HEK293T (cell line): ENCODE measurements at regions not wholly inside any gene's neighbourhood (a gene's known extent, or its start where the extent isn't known, plus 50 kb on each side); places are given as distances from the start of the nearest gene placed in this dataset.
"Not testable (repeated sequence)": the region's sequence is repeated elsewhere in the genome, so short reads cannot be mapped to it uniquely, and the experiment has no call there.

Source experiments
- CTCF ChIA-PET: fragments of 350-600 bp; formaldehyde crosslinking; extraction: SDS; loops from one replicate; lab custom pipeline; 2021; ENCODE audit warnings: antibody characterized with exemption, inconsistent platforms; lab: Yijun Ruan, JAX
- POLR2A ChIA-PET: fragments of 350-600 bp; formaldehyde crosslinking; extraction: SDS; loops from one replicate; lab custom pipeline; 2020; ENCODE audit warnings: antibody characterized with exemption, inconsistent platforms; lab: Yijun Ruan, JAX
- DNase-seq: peaks from one replicate; pipeline ENCODE4 v3.0.0; 2012; ENCODE audit warnings: mixed read lengths; ENCODE audit errors: extremely low spot score
- ARNT ChIP-seq: fragments of 450-650 bp; IDR thresholded peaks from 2 replicates; pipeline ENCODE4 v1.6.1; 2017; ENCODE audit warnings: mild to moderate bottlenecking
- BHLHE40 ChIP-seq: fragments of 450-650 bp; IDR thresholded peaks from 2 replicates; pipeline ENCODE4 v1.6.1; 2016; ENCODE audit warnings: mild to moderate bottlenecking, moderate library complexity, borderline replicate concordance
- CTBP1 ChIP-seq: fragments of 450-650 bp; IDR thresholded peaks from 2 replicates; pipeline ENCODE4 v1.6.1; 2016; ENCODE audit warnings: borderline replicate concordance
- ELF4 ChIP-seq: fragments of 450-650 bp; IDR thresholded peaks from 2 replicates; pipeline ENCODE4 v1.6.1; 2017; ENCODE audit warnings: antibody characterized with exemption
- FOXA1 ChIP-seq: fragments of 450-650 bp; IDR thresholded peaks from 2 replicates; pipeline ENCODE4 v1.6.1; 2016; ENCODE audit warnings: mild to moderate bottlenecking
- FOXK2 ChIP-seq: fragments of 450-650 bp; IDR thresholded peaks from 2 replicates; pipeline ENCODE4 v1.6.1; 2016; ENCODE audit warnings: mild to moderate bottlenecking
- FOXM1 ChIP-seq: fragments of 450-650 bp; IDR thresholded peaks from 2 replicates; pipeline ENCODE4 v1.6.1; 2017; ENCODE audit warnings: mild to moderate bottlenecking, borderline replicate concordance
- HDGF ChIP-seq: fragments of 450-650 bp; IDR thresholded peaks from 2 replicates; pipeline ENCODE4 v1.6.1; 2017; ENCODE audit warnings: antibody characterized with exemption, borderline replicate concordance
- L3MBTL2 ChIP-seq: fragments of 450-650 bp; conservative IDR thresholded peaks from 2 replicates; pipeline ENCODE4 v1.6.1; 2016; ENCODE audit warnings: mild to moderate bottlenecking
- LEF1 ChIP-seq: fragments of 450-650 bp; IDR thresholded peaks from 2 replicates; pipeline ENCODE4 v1.6.1; 2017; ENCODE audit warnings: mild to moderate bottlenecking, borderline replicate concordance
- NFRKB ChIP-seq: fragments of 450-650 bp; IDR thresholded peaks from 2 replicates; pipeline ENCODE4 v1.6.1; 2016; ENCODE audit warnings: mild to moderate bottlenecking, moderate library complexity
- PKNOX1 ChIP-seq: fragments of 450-650 bp; IDR thresholded peaks from 2 replicates; pipeline ENCODE4 v1.6.1; 2016
- SP1 ChIP-seq: fragments of 450-650 bp; IDR thresholded peaks from 2 replicates; pipeline ENCODE4 v1.6.1; 2017
- SUZ12 ChIP-seq: fragments of 450-650 bp; IDR thresholded peaks from 2 replicates; pipeline ENCODE4 v1.6.1; 2016; ENCODE audit warnings: mild to moderate bottlenecking
- TARDBP ChIP-seq: fragments of 450-650 bp; IDR thresholded peaks from 2 replicates; pipeline ENCODE4 v1.6.1; 2016
- ZNF384 ChIP-seq: fragments of 450-650 bp; IDR thresholded peaks from 2 replicates; pipeline ENCODE4 v1.6.1; 2016

- ChIA-PET POLR2A (no interaction called here), CTCF (no interaction called here)
- TF ChIP-seq LEF1, result no peak
- TF ChIP-seq FOXA1, result no peak
- TF ChIP-seq SP1, result no peak
- no peak for TF ChIP-seq TARDBP
- no peak for TF ChIP-seq ZNF384
- no peak for TF ChIP-seq ARNT
- TF ChIP-seq HDGF, result no peak
- no peak for TF ChIP-seq ELF4
- TF ChIP-seq PKNOX1, result no peak
- TF ChIP-seq SUZ12, result no peak
- TF ChIP-seq FOXM1, result no peak
- no peak for TF ChIP-seq CTBP1
- TF ChIP-seq BHLHE40, result no peak
- DNase-seq, result no peak
Measured at GRCh38 chr3:177694951-177695350, 497.7 kb upstream of the TBL1XR1 start.

- ChIA-PET POLR2A (no interaction called here), CTCF (no interaction called here)
- TF ChIP-seq ARNT (no peak), HDGF (no peak), SUZ12 (no peak), FOXA1 (no peak), L3MBTL2 (no peak), FOXK2 (no peak), SP1 (no peak), FOXM1 (no peak), CTBP1 (no peak), NFRKB (no peak), PKNOX1 (no peak), ZNF384 (no peak), TARDBP (no peak), LEF1 (no peak), BHLHE40 (no peak), ELF4 (no peak)
- DNase-seq, result no peak
Measured at GRCh38 chr3:177700117-177700516, 502.8 kb upstream of the TBL1XR1 start.

GRCh38 chr3:177703788-177704187, 506.5 kb upstream of the TBL1XR1 start:
- no peak for TF ChIP-seq TARDBP
- TF ChIP-seq SP1, result no peak
- TF ChIP-seq FOXK2, result no peak
- no peak for TF ChIP-seq SUZ12
- TF ChIP-seq FOXM1, result no peak
- no peak for TF ChIP-seq NFRKB
- TF ChIP-seq BHLHE40, result no peak
- TF ChIP-seq HDGF, result no peak
- TF ChIP-seq ARNT, result no peak
- no peak for TF ChIP-seq PKNOX1
- no peak for TF ChIP-seq ZNF384
- TF ChIP-seq LEF1, result no peak
- no peak for TF ChIP-seq L3MBTL2
- TF ChIP-seq ELF4, result no peak
- no peak for TF ChIP-seq CTBP1
- TF ChIP-seq FOXA1, result no peak
- DNase-seq, result no peak
- ChIA-PET POLR2A (no interaction called here), CTCF (no interaction called here)

- CTCF ChIA-PET, result no interaction called here
- POLR2A ChIA-PET, result no interaction called here
- DNase-seq, result no peak
- TF ChIP-seq PKNOX1, result no peak
- no peak for TF ChIP-seq SUZ12
- no peak for TF ChIP-seq ARNT
- no peak for TF ChIP-seq NFRKB
- TF ChIP-seq HDGF, result no peak
- TF ChIP-seq SP1, result no peak
- TF ChIP-seq TARDBP, result no peak
- TF ChIP-seq FOXK2, result no peak
- TF ChIP-seq BHLHE40, result no peak
- no peak for TF ChIP-seq CTBP1
- TF ChIP-seq FOXA1, result no peak
- TF ChIP-seq FOXM1, result no peak
- no peak for TF ChIP-seq L3MBTL2
Measured at GRCh38 chr3:177705976-177706823, 508.9 kb upstream of the TBL1XR1 start.

GRCh38 chr3:177709470-177709869, 512.2 kb upstream of the TBL1XR1 start:
- POLR2A ChIA-PET, DNase-seq, CTCF ChIA-PET: not testable (repeated sequence)

GRCh38 chr3:177710506-177710905, 513.2 kb upstream of the TBL1XR1 start:
- TF ChIP-seq ZNF384, result no peak
- no peak for TF ChIP-seq LEF1
- TF ChIP-seq CTBP1, result no peak
- no peak for TF ChIP-seq ARNT
- no peak for TF ChIP-seq FOXK2
- TF ChIP-seq SUZ12, result no peak
- TF ChIP-seq FOXA1, result no peak
- ChIA-PET POLR2A (no interaction called here), CTCF (no interaction called here)
- DNase-seq, result no peak
